Calu3 (cell line): ENCODE measurements at regions not wholly inside any gene's neighbourhood (a gene's known extent, or its start where the extent isn't known, plus 50 kb on each side); places are given as distances from the start of the nearest gene placed in this dataset.

Experiments
- BruUV-seq: library from RNA; stranded (reverse); fragments of 400-500 nt; replicated peaks from 2 replicates; lab custom pipeline; 2021; lab: Mats Ljungman, UMichigan
- CTCF ChIA-PET: fragments of 300-600 bp; sonication (Branson Sonifier 250); formaldehyde crosslinking; loops from one replicate; lab custom pipeline; 2022; ENCODE audit warnings: antibody characterized with exemption; lab: Charles Lee
- DNase-seq: peaks from one replicate; pipeline ENCODE4 v3.0.0; 2022
- H3K27ac Mint-ChIP-seq: one replicate; pipeline ENCODE4 v1.8.0; 2022; ENCODE audit warnings: mixed read lengths; ENCODE audit not compliant: unreplicated experiment
- H3K27me3 Mint-ChIP-seq: one replicate; pipeline ENCODE4 v1.8.0; 2022; ENCODE audit warnings: mixed read lengths; ENCODE audit not compliant: unreplicated experiment
- H3K36me3 Mint-ChIP-seq: one replicate; pipeline ENCODE4 v1.8.0; 2022; ENCODE audit warnings: mild to moderate bottlenecking, moderate library complexity, mixed read lengths; ENCODE audit not compliant: insufficient read depth, unreplicated experiment
- H3K4me1 Mint-ChIP-seq: one replicate; pipeline ENCODE4 v1.8.0; 2022; ENCODE audit warnings: mild to moderate bottlenecking, low read depth, mixed read lengths; ENCODE audit not compliant: unreplicated experiment
- H3K4me3 Mint-ChIP-seq: one replicate; pipeline ENCODE4 v1.8.0; 2022; ENCODE audit warnings: mild to moderate bottlenecking, low read depth, moderate library complexity, mixed read lengths; ENCODE audit not compliant: unreplicated experiment
- H3K9me3 Mint-ChIP-seq: one replicate; pipeline ENCODE4 v1.8.0; 2022; ENCODE audit warnings: low read depth, mixed read lengths; ENCODE audit not compliant: unreplicated experiment
- CTCF ChIP-seq: fragments of 200-600 bp; IDR thresholded peaks from one replicate; pipeline ENCODE4 v1.8.0; 2022; ENCODE audit warnings: antibody characterized with exemption; ENCODE audit not compliant: unreplicated experiment
- intact Hi-C: fragments of 100-400 bp; cut with micrococcal nuclease; formaldehyde crosslinking; loops from one replicate; pipeline ENCODE4 v1.10.0; 2022; ENCODE audit not compliant: unreplicated experiment

GRCh38 chr21:33121715-33122475 is 52.0 kb downstream of the OLIG1 start:
- DNase-seq, result no peak
- no peak overlapping the region for H3K27ac Mint-ChIP-seq

GRCh38 chr21:33122507-33122906 is 52.6 kb downstream of the OLIG1 start:
- CTCF ChIA-PET, result no interaction called here
- H3K4me1 Mint-ChIP-seq, result peaks cover 13% of the 10 kb centered on the region
- peaks cover 26% of the 10 kb centered on the region for H3K27me3 Mint-ChIP-seq
- no TSS peak for BruUV-seq
- H3K4me3 Mint-ChIP-seq, result no peak overlapping the region
- TF ChIP-seq CTCF, result no peak
- H3K9me3 Mint-ChIP-seq, result no peaks in the 10 kb centered on the region
- no peak overlapping the region for H3K27ac Mint-ChIP-seq
- DNase-seq, result no peak
- H3K36me3 Mint-ChIP-seq, result no peaks in the 10 kb centered on the region
- intact Hi-C loops, result no loop called here

More at GRCh38 chr21:33121715-33122475, 52.0 kb downstream of the OLIG1 start:
- intact Hi-C loops, result no loop called here
- no TSS peak for BruUV-seq
- TF ChIP-seq CTCF, result no peak
- Mint-ChIP-seq H3K36me3 (no peaks in the 10 kb centered on the region), H3K4me3 (no peak overlapping the region), H3K27me3 (peaks cover 29% of the 10 kb centered on the region), H3K9me3 (no peaks in the 10 kb centered on the region), H3K4me1 (peaks cover 13% of the 10 kb centered on the region)
- CTCF ChIA-PET, result interaction anchor here (0.6 kb wide), 1 partner anchor 39 kb away, joined by 3 read pairs; no protein-coding TSS in a partner anchor

GRCh38 chr21:33123374-33124123 is 53.6 kb downstream of the OLIG1 start:
- BruUV-seq, result no TSS peak
- CTCF ChIA-PET, result interaction anchor here (0.7 kb wide), 1 partner anchor 129 kb away, joined by 3 read pairs; no protein-coding TSS in a partner anchor
- Mint-ChIP-seq H3K27ac (no peak overlapping the region), H3K4me3 (no peak overlapping the region), H3K4me1 (peaks cover 13% of the 10 kb centered on the region), H3K9me3 (no peaks in the 10 kb centered on the region), H3K36me3 (no peaks in the 10 kb centered on the region), H3K27me3 (peaks cover 31% of the 10 kb centered on the region)
- no peak for DNase-seq
- no peak for TF ChIP-seq CTCF
- intact Hi-C loops, result no loop called here

- Mint-ChIP-seq H3K9me3 (no peaks in the 10 kb centered on the region), H3K27me3 (peaks cover 44% of the 10 kb centered on the region), H3K36me3 (no peaks in the 10 kb centered on the region), H3K4me1 (peaks cover 13% of the 10 kb centered on the region), H3K4me3 (no peak overlapping the region), H3K27ac (no peak overlapping the region)
- CTCF ChIA-PET, result interaction anchor here (1.3 to 1.6 kb wide), 2 partner anchors 131 to 134 kb away, joined by 3 to 5 read pairs; no protein-coding TSS in a partner anchor
- intact Hi-C loops, result no loop called here
- DNase-seq, result no peak
- no peak for TF ChIP-seq CTCF
- BruUV-seq, result no TSS peak
These were observed 54.9 kb downstream of the OLIG1 start for GRCh38 chr21:33124889-33125288.
